Erythroblast (primary cell): ENCODE measurements at regions not wholly inside any gene's neighbourhood (a gene's known extent, or its start where the extent isn't known, plus 50 kb on each side); places are given as distances from the start of the nearest gene placed in this dataset.

Source experiments
- GATA1 ChIP-seq: IDR thresholded peaks from 2 replicates; pipeline ENCODE4 v1.6.1; 2011; ENCODE audit warnings: low read depth, mild to moderate bottlenecking, control low read depth, low read length, moderate library complexity
- POLR2A ChIP-seq: IDR thresholded peaks from 2 replicates; pipeline ENCODE4 v1.6.1; 2011; ENCODE audit warnings: mild to moderate bottlenecking, low read length

- TF ChIP-seq POLR2A (no peak), GATA1 (no peak)
These were observed 153.8 kb upstream of the DDHD1 start for GRCh38 chr14:53306911-53307310.
